ENCODE measurements at regions not wholly inside any gene's neighbourhood (a gene's known extent, or its start where the extent isn't known, plus 50 kb on each side); places are given as distances from the start of the nearest gene placed in this dataset.
"Not testable (repeated sequence)": the region's sequence is repeated elsewhere in the genome, so short reads cannot be mapped to it uniquely, and the experiment has no call there.

DNA sequence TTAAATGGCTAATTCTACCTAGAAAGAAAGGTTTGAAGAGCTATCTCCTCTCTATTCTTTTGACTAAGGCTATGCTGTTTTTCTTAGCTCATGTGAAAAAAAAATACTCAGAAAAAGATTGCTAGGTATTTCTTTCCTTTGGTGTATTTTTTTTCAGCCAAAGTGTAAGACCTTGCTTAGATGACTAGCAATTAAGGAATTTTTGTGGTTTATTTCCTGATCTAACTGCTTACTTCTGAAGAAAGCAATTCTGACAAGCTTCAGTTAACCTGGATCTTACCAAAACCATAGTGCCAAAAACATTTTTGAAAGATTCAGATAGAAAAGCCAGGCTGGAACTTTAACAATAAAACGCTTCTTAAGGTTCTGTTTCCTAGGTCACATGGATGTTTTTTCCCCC lies 315.6 kb downstream of the SOX2 start:
- POLR2A ChIA-PET = no interaction called here
- H3K27ac ChIP-seq (ENCODE audit: low read length) = no peak overlapping the region
- DNase-seq (ENCODE audit: low read depth, low spot score) (no peak), ATAC-seq (no peak)
- H3K4me1 ChIP-seq (ENCODE audit: control insufficient read depth, insufficient read depth, low read length) = no peaks in the 10 kb centered on the region
- TF ChIP-seq, protein P1, sequence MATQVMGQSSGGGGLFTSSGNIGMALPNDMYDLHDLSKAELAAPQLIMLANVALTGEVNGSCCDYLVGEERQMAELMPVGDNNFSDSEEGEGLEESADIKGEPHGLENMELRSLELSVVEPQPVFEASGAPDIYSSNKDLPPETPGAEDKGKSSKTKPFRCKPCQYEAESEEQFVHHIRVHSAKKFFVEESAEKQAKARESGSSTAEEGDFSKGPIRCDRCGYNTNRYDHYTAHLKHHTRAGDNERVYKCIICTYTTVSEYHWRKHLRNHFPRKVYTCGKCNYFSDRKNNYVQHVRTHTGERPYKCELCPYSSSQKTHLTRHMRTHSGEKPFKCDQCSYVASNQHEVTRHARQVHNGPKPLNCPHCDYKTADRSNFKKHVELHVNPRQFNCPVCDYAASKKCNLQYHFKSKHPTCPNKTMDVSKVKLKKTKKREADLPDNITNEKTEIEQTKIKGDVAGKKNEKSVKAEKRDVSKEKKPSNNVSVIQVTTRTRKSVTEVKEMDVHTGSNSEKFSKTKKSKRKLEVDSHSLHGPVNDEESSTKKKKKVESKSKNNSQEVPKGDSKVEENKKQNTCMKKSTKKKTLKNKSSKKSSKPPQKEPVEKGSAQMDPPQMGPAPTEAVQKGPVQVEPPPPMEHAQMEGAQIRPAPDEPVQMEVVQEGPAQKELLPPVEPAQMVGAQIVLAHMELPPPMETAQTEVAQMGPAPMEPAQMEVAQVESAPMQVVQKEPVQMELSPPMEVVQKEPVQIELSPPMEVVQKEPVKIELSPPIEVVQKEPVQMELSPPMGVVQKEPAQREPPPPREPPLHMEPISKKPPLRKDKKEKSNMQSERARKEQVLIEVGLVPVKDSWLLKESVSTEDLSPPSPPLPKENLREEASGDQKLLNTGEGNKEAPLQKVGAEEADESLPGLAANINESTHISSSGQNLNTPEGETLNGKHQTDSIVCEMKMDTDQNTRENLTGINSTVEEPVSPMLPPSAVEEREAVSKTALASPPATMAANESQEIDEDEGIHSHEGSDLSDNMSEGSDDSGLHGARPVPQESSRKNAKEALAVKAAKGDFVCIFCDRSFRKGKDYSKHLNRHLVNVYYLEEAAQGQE (IDR thresholded peaks at IDR 0.05; ENCODE audit: insufficient read depth in 1 of 2, low read depth in 2 of 2, low read length in 1 of 2) = no peak
- TF ChIP-seq POLR2AphosphoS5 (IDR thresholded peaks at IDR 0.05; ENCODE audit: low read depth, low read length) (no peak), TCF7L2 (IDR thresholded peaks at IDR 0.05; ENCODE audit: low read depth, low read length) (no peak), SIN3A (IDR thresholded peaks at IDR 0.05; ENCODE audit: borderline replicate concordance, insufficient read depth, low read depth, low read length) (no peak)
- TF ChIP-seq, protein P2, sequence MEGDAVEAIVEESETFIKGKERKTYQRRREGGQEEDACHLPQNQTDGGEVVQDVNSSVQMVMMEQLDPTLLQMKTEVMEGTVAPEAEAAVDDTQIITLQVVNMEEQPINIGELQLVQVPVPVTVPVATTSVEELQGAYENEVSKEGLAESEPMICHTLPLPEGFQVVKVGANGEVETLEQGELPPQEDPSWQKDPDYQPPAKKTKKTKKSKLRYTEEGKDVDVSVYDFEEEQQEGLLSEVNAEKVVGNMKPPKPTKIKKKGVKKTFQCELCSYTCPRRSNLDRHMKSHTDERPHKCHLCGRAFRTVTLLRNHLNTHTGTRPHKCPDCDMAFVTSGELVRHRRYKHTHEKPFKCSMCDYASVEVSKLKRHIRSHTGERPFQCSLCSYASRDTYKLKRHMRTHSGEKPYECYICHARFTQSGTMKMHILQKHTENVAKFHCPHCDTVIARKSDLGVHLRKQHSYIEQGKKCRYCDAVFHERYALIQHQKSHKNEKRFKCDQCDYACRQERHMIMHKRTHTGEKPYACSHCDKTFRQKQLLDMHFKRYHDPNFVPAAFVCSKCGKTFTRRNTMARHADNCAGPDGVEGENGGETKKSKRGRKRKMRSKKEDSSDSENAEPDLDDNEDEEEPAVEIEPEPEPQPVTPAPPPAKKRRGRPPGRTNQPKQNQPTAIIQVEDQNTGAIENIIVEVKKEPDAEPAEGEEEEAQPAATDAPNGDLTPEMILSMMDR (IDR thresholded peaks at IDR 0.05) = no peak
- no TSS peak for BruUV-seq (replicated peaks)
- intact Hi-C loops (cut with micrococcal nuclease; ENCODE audit: unreplicated experiment) = no loop called here
- H3K4me3 ChIP-seq (ENCODE audit: low read depth in 2 of 2, low read length in 2 of 2) = no peak overlapping the region
- CTCF ChIA-PET = no interaction called here
- H3K9me3 ChIP-seq (ENCODE audit: control insufficient read depth, insufficient read depth, low read depth, low read length) = no peaks in the 10 kb centered on the region
- no peaks in the 10 kb centered on the region for H3K36me3 ChIP-seq (ENCODE audit: control insufficient read depth, insufficient read depth, low read length)
- in situ Hi-C loops (cut with HindIII; ENCODE audit: low pct_unique_long_range_greater_than_20kb, low sequenced_read_pairs) = no loop called here
- no peaks in the 10 kb centered on the region for H3K27me3 ChIP-seq (ENCODE audit: control insufficient read depth, insufficient read depth, low read length)

DNA sequence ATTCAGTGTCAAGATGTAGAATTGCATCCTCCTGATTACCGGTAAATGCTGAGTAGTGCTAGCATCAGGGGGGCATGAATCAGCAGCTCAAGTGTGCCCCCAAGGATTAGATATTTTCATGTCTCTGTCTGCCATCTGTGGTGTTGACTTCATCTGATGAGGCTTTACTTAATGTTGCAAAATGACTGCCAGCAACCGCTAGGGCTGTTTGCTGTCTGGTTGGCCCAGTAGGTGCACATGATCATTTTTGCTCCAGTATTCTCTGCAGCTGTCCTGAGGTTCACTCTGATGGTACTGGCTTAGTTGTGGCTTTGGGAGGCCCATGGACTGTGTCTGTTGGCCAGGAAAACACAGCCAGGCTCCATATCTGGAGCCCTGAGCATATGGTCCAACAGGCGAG lies 316.4 kb downstream of the SOX2 start:
- POLR2A ChIA-PET = no interaction called here
- intact Hi-C loops (cut with micrococcal nuclease; ENCODE audit: unreplicated experiment) = no loop called here

DNA sequence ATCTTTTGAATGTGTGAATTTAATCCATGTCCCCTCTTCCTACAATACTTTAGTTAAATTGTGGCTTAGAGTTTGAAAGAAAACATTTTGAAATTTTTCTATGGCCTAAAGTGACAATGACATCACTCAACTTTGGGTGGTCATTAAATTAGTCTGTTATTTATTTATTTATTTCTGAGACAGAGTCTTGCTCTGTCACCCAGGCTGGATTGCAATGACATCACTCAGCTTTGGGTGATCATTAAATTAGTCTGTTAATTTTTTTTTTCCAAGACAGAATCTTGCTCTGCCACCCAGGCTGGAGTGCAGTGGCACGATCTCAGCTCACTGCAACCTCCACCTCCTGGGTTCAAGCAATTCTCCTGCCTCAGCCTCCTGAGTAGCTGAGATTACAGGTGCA lies 322.5 kb downstream of the SOX2 start:
- intact Hi-C loops (cut with micrococcal nuclease; ENCODE audit: unreplicated experiment); H3K36me3 ChIP-seq (ENCODE audit: control insufficient read depth, insufficient read depth, low read length); H3K9me3 ChIP-seq (ENCODE audit: control insufficient read depth, insufficient read depth, low read depth, low read length); ATAC-seq; DNase-seq (ENCODE audit: low read depth, low spot score); BruUV-seq (replicated peaks); CTCF ChIA-PET; H3K27ac ChIP-seq (ENCODE audit: low read length); H3K4me1 ChIP-seq (ENCODE audit: control insufficient read depth, insufficient read depth, low read length); H3K27me3 ChIP-seq (ENCODE audit: control insufficient read depth, insufficient read depth, low read length); in situ Hi-C loops (cut with HindIII; ENCODE audit: low pct_unique_long_range_greater_than_20kb, low sequenced_read_pairs); H3K4me3 ChIP-seq (ENCODE audit: low read depth in 2 of 2, low read length in 2 of 2): not testable (repeated sequence)
- POLR2A ChIA-PET = interaction anchor here (0.6 kb wide), 1 partner anchor 121 kb away, joined by 5 read pairs; no protein-coding TSS in a partner anchor

More for the DNA sequence above, 316.4 kb downstream of the SOX2 start:
- in situ Hi-C loops (cut with HindIII; ENCODE audit: low pct_unique_long_range_greater_than_20kb, low sequenced_read_pairs) = no loop called here
- ATAC-seq (no peak), DNase-seq (ENCODE audit: low read depth, low spot score) (no peak)
- TF ChIP-seq TCF7L2 (IDR thresholded peaks at IDR 0.05; ENCODE audit: low read depth, low read length) (no peak), SIN3A (IDR thresholded peaks at IDR 0.05; ENCODE audit: borderline replicate concordance, insufficient read depth, low read depth, low read length) (no peak), POLR2AphosphoS5 (IDR thresholded peaks at IDR 0.05; ENCODE audit: low read depth, low read length) (no peak)
- TF ChIP-seq, protein P2 (IDR thresholded peaks at IDR 0.05) = no peak
- TF ChIP-seq, protein P1 (IDR thresholded peaks at IDR 0.05; ENCODE audit: insufficient read depth in 1 of 2, low read depth in 2 of 2, low read length in 1 of 2) = no peak
- no peaks in the 10 kb centered on the region for H3K27me3 ChIP-seq (ENCODE audit: control insufficient read depth, insufficient read depth, low read length)
- no peaks in the 10 kb centered on the region for H3K9me3 ChIP-seq (ENCODE audit: control insufficient read depth, insufficient read depth, low read depth, low read length)
- H3K27ac ChIP-seq (ENCODE audit: low read length) = no peak overlapping the region
- H3K36me3 ChIP-seq (ENCODE audit: control insufficient read depth, insufficient read depth, low read length) = no peaks in the 10 kb centered on the region
- no peaks in the 10 kb centered on the region for H3K4me1 ChIP-seq (ENCODE audit: control insufficient read depth, insufficient read depth, low read length)
- CTCF ChIA-PET = no interaction called here
- BruUV-seq (replicated peaks) = no TSS peak
- no peak overlapping the region for H3K4me3 ChIP-seq (ENCODE audit: low read depth in 2 of 2, low read length in 2 of 2)

Data from Panc1 (cell line).